Stimulated activated CD8-positive, alpha-beta memory T cell treated with anti-CD3 and anti-CD28 coated beads, Interleukin-4, amount 100 ng/mL, for 48 hours (primary cell): ENCODE measurements at regions not wholly inside any gene's neighbourhood (a gene's known extent, or its start where the extent isn't known, plus 50 kb on each side); places are given as distances from the start of the nearest gene placed in this dataset.

Source experiments
- DNase-seq: peaks from one replicate; pipeline ENCODE4 v3.0.0-alpha.2; 2020

DNA sequence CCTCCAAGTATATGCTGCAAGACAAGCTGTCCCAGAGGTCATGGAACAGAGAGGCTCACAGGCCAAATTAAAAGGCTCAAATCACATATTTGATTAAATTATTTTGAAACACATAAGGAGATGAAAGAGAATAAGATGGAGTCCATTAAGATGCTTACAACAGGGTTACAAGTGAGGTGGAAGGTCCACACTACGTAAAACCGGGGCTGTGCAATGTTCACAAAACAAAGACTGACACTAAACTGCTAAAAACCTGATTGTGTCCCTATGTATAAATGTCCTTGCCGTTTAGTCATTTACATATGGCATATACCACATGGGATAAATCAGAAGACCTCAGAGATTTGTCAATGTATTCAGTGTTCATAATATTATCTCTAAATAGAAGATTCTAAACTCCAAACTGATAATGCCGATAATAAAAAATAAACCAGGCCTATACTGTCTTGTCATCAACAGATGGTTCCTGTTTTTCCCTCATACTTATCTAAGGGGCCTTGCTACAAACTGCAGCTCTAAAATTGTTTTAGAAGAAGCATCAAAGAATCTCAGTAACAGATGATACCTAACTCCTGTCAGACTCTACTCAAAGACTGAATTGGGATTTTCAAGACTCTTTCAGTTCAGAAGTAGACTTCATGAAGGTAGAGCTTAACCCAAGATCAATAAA is 51.8 kb upstream of the RIPOR2 start:
- DNase-seq = no peak

DNA sequence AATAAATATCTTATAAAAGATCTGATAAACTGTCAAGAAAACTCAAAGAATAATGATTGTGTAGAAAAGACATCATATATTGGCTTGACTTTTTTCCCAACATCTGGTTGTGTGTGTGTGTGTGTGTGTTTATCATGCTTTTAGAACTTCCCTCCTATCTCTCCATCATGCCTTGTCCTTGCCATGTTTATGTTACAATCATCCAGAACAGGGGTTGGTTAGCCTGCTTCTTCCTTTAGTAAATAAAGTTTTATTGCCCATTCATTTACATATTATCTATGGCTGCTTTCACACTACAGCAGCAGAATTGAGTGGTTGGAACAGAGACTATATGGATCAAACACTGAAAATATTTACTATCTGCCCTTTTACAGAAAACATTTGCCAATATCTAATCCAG is 52.8 kb upstream of the RIPOR2 start:
- DNase-seq = no peak

DNA sequence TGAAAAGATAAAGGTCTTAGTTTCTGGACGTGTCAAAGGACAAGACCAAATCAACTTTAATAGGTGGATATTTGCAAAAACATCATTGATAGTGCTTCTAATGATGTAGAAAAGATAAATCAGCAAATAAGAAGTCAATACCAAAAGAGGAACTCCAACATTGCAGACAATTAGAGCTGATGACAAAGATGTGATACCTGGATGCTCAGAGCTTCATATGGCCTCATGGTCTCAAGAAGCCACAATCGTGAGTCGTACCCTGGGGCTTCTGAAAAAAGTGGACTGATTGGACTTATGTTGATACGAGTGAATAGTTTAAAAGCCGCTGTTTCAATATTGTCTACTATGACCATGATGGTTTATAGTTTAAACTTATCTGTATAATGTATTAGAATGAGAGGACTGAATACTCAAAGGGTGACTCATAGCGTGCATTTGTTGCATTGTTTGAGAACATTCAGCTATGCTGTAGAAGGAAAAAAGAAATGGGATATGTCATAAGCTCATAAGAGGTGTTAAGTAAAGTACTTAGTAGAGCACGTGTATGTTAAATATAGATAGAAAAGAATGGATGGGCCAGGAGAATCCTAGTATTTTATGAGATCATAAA is 54.6 kb upstream of the RIPOR2 start:
- no peak for DNase-seq

DNA sequence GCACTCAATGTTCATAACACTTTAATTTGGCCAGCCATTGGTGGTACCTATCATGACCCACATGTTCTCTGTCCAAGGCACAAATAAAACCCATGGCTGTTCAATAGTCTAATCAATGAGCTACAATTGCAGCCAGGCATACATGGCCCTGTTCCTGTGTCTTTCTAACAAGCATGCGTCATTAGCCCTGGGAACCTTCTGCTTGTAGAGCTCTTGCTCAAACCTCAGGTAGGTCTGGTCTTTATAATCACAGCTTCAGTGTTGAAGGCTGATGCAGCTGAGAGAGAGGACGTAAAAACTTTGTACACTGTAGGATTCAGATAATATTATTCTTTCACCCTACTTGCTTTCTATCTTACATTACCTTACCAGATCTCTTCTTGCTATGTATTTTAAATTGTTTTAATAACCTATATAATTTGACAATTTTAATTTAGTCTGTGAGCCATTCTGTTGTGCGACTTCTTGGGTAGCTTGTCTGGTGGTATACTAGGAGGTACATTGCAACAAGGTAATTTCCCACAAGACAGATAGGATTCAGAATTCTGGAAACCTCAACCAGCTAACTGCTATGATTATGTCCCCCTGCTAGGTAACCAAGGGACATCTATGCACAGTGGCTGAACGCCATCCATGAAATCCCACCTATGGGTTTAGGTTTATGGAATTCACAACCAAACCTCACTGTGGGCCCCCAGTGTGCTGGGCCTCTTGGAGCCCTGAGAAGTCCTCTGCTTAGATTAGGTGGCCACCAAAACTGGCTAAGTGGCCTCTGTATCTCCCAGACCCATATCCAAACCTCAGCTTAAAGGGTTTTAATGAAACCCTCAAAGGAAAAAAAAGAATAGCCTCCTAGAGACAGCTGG is 55.4 kb upstream of the RIPOR2 start:
- no peak for DNase-seq

DNA sequence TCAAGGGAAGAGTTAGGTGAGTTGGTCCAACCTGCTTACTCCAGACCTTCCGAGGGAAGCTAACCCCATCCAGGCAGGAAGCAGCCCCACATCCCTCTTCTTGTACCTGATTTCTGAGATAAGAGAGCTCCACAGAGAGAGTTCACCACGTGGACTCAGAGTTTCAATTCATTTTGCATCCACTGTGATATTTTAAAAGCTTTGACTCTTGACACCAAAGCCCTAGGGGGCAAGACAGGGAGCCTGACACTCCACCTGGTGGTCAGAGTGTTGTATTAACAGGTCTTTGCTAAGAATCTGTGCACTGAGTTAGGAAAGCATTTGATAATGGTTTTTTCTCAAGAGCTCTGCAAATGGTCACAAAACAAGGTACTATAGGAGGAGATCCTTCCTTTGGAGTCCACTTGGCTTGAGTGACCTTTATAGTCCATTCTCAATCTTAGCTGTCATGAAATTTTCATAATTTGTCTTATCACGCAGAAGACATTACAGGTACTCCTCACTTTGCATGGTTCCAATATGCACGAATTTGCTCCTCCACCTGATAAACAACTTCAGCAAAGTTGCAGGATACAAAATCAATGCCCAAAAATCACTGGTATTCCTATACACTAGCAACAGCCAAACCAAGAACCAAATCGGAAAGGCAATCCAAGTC is 56.2 kb upstream of the RIPOR2 start:
- DNase-seq = peak; percentile 69

DNA sequence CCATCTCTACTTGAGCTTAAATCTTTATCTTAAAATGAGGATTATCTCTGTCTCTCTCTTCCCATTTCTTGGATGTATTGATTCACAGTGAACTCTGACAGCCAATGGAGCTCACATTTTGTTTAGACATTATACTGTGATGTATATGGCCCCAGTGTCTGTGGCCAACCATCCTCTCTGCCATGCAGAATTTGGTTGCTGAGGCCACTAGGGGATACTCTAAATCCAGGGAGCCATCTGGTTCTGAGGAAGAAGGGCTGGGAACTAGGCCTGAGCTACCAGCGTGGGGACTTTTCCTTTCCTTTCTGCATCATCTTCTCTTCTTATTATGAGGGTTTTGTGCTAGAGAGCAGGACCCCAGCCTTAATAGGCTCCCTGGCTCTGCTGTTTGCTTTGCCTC is 59.1 kb upstream of the RIPOR2 start:
- no peak for DNase-seq

DNA sequence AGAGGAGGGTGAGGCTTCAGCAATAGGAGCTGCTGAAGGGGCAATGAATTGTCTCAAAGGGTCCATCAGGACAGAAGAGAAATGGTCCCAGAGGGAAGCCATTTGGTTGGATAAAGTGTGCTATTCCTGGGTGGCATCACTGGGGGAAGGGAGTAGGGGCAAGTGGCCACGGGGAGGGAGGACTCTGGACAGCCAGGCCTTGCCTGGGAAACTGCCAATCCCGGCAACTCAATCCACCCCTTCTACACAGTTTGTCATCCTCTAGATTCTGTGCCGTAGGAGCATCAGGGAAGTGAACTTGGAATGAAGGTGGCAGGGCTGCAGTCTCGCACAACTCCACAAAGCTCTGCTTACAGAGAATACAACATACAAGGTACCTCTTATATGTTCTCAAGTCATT is 59.5 kb upstream of the RIPOR2 start:
- no peak for DNase-seq

DNA sequence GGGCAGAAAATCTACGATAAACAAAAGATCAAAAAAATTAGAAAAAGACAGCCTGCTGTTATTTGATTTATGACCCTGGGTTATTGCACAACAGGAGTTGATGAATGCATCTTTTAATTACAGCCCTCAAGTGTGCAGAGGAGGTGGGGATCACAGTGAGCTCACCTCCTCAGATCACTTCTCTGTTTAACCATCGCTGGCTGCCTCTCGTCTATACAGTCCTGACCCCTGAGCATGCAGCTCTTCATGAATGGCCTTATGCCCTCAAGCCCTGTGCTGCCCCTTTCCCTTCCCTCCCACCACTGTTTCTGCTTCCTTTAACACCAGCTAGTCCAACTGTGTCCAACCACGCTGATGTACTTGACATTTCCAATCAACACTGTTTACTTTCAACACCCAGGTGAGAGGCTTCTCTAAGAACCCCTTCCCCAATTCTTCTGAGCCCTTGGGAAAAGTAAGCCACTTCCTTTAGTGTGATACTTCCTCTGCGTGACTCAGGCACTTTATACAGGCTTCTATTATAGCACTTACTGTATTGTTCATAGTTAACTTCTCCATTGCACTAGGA is 60.6 kb upstream of the RIPOR2 start:
- DNase-seq = no peak

DNA sequence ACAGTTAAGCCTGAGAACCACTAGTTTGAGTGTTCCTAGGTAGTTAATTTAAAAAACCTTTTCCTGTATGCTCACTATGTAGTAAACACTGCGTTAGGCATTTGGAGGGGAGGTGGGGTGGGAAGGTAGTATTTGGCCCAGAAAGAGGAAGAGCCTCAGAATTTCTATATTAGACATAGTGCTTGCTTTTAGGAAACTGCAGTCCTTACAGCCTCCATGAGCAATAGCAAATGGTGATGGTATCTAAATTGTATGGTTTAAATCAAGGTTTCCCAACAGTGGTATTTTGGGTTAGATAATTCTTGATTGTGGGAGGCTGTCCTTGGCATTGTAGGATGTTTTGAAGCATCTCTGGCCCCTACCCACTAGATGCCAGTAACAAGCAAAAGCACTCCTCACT is 61.5 kb upstream of the RIPOR2 start:
- DNase-seq = no peak

DNA sequence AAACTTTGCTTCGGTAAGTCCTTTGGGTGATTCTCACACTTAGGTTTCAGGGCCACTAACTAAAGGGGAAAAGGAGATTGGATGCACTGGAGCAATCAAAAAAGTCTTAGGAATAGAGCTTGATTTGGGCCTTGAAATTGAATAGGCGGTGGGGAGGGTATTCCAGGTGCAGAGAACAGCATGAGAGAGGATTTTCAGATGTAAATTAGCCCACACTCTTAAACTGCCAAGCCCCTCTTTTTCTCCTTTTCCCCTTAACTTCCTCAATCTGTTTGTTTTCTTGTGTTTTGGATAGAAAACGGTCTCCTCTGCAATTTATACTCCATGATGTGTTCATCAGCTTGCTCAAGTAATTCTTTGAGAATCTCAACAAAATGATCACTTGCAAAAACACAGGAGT is 62.1 kb upstream of the RIPOR2 start:
- no peak for DNase-seq

DNA sequence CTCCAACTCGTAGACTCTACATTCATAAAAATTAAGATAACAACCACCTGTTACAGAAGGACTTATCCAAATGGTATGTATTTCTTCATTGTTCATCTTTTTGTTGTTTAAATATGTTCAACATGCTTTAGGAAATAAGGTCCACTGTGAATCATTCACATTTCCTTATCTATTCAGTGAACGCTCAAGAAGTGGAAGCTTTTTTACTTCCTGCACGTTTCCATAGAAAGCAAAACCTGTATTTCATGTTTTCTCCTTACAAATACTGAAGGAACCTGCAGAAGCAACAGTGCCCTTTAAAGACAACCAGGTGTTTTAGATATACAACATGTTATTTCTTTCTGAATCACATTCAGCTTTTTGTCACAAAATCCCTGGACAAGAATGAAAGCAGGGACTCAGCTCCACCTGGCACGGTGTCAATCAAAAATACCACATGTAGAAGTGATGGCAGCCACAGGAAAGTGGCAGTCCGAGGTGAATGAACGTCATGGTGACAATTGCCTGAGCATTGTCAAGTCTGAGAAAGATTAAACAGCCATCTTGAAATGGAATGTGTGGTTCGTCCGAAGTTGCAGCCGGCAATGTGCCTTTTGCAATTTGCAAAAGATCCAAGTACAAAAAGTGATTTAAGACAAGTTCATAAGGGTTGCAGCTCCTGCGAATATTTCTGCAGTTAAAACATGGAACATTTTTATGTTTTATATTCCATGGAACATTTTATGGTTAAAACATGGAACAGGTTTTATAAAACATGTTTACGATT is 66.7 kb upstream of the RIPOR2 start:
- DNase-seq = no peak

DNA sequence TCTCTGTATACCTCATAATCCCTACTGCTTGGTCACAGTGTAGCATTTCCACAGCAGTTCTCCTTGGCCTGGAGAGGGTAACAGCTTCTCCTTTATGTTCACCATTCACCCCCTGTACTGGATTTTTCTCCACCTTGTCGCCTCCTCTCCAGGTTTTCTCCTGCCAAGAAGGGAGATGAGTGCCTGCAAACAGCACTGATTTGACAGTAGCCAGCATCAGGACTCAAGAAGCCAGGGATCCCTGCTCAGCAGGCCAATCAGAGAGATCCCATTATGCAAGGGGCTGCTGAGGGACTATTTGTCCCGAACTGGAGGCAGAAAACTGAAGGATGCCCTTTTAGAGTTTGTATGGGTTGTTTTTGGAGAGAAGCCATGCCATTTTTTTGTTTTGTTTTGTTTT is 68.6 kb upstream of the RIPOR2 start:
- DNase-seq = no peak

DNA sequence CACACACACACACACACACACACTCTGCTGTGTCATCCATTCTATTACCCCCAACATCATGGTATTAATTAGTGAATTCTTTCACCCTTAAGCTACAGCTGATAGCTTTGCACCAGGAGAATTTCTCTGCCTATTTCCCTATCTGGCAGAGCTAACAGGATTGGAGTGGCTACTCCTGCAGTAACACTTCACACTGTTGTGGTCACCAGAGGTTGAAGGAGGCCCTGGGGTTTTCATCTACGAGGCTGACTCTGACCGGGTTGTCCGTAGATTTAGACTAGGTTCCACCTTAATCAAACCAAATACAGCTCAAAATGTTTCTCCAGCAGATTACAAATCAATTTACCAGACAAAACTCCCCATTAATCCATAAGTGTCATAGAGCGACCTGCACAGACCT is 69.2 kb upstream of the RIPOR2 start:
- DNase-seq = no peak

DNA sequence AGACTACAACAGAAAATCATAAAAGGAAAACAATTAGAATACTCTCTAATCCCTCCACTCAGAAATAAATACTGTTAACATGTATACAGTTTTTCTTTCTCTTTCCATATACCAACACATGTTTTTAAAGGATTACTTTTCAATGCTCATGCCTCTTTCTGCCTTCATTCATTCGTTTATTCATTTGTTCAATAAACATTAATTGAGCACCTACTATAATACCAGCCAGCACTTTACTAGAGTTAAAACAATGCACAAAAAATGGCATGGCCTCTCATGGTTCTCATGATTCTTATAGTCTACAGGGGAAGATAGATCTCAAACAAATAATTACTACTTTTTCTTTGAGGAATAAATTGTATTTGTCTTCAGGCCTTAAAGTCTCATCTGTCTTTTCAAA is 70.3 kb upstream of the RIPOR2 start:
- no peak for DNase-seq

DNA sequence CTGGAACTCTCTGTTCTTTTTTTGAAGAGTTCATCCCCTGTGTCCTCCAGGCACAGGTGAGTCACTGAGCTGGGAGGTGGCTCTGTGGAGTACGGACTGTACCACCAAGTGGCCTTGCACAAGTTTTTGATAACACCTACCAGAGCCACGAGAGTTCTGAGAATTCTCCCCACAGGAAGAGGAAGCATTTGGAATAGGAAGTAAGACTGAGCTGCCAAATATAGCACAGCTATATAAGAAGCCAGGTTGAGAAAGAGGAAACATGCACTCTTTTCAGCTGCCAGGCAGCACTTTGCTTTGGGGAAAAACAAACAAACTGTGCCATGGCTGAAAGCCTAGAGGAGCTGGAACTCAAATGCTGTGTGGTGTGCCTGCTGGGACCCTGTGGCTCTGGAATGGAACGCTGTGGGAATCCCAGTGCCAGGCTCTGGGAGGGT is 70.8 kb upstream of the RIPOR2 start:
- no peak for DNase-seq

DNA sequence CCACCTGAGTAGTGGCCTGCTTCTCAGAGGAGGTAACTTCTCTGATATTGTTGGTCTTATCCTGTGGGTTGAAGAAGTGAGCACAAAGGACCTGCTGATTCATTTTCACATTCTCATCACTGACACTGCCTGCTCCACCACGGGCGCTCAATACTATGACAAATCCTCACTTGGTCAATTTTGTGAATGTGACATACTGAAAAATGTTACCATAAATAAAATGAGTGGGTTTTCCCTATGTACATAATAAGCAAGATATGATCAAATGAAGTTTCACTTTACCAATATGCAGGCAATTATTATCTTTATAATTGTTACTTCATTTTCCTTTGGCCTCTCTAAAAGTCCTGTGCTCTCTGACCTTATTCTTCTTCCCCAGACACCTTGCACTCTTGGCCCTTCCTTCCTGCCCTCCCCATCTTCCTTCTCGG is 71.5 kb upstream of the RIPOR2 start:
- no peak for DNase-seq

DNA sequence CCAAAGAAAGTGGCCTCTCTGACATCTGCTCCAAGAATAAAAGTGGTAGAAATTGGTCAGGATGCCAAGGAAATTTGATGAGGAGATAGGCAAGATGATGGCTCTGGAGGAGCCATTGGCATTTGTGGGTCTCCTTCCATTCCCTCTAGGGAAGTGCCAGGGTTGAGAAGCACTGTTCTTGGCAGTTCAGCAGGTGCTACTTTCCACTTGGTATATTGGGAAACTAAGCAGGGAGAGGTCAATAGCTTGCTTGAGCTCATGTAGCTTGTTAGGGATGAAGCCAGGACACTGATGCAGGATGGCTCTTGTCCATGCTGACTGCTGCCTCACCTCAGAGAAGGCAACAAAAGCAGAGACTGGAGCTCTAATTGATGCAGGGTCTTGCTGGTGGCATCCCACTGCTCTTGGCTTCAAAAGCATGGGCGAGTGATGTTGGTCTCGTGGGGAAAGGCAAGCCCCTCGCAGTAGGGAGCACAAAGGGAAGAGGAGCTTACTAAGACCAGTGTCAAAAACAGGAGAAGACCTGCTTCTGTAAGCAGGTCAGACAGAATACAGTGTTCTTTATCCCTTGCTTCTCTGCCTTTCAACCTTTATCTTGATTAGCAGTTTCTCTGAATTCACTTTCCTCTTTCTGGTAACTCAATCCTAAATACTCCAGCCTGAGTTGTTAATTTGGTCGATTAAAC is 73.1 kb upstream of the RIPOR2 start:
- no peak for DNase-seq

DNA sequence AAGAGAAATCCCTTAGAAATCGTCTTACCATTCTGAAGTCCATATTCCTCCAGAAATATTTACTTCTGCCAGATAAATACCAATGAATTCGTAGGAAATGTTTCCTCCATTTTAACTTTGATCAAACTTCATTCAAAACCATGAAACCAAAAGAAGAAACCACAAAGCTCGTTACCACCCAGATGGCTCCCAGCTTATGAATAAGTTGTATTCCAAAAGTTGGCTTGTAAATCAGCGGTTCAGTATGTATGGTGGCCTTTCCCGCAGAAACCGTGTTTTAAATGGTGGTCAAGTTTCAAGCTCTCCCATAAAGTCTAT is 73.6 kb upstream of the RIPOR2 start:
- no peak for DNase-seq

DNA sequence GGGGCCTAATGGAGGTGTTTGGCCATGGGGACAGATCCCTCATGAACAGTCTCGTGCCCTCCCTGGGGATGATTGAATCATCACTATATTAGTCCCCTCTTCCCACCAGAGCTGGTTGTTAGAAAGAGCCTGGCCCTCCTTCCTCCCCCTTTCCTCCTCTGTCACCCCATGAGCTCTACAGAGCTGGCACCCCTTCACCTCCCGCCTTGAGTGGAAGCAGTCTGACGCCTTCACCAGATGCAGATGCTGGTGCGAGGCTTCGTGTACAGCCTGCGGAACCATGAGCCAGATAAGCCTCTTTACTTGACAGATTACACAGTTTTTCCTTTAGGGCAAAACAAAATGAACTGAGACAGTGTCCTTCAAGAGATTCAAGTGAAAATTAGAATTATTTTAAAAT is 74.4 kb upstream of the RIPOR2 start:
- no peak for DNase-seq

DNA sequence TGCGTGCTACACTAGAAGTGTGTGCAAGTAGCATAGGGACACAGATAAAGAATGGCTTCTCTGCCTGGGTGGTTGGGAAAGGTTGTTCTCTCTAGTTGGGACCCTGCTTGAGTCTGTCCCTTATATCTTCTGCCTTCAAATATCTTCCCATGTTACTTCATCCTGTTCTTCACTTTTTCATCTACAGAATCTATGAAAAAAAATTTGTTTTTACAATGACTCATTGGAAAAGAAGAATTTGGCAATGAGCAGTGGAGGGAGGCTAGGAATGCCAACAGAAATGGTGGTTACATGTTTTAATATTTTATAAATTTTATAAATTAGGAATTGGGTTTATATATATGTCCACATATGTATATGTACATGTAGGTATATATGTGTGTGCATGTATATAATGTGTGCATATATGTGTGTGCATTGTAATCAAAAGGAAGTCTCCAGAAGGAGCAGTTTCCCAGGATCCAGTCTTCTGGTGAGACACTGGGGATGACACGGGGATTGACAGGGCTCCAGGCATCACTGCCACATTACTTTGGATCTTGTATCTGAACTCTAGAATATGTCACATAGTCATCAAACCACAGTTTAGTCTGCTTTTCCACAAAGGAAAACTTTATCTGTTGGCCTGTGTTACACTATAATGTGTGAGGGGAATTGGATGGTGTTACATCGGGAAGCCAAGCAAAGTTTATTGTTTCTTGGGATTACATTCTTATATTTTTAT is 75.3 kb upstream of the RIPOR2 start:
- no peak for DNase-seq

DNA sequence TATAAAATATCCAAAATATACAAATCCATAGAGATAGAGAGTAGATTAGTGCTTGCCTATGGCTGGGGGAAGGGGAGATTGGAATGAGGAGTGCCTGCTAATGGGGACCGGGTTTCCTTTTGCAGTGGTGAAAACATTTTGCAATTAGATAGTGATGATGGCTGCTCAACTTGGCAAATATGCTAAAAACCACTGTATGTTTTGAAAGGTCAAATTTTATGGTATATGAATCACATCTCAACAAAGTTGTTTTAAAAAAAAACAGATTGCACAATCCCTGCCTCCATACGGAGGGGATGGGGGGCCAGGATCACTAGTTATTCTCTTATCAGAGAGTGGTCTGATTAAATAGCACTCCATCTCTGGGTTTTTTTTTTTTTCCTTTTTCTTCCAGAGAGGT is 76.9 kb upstream of the RIPOR2 start:
- DNase-seq = no peak
